ENCODE measurements at regions not wholly inside any gene's neighbourhood (a gene's known extent, or its start where the extent isn't known, plus 50 kb on each side); places are given as distances from the start of the nearest gene placed in this dataset.

- ChIA-PET CTCF (no interaction called here), POLR2A (no interaction called here)
- Mint-ChIP-seq H3K36me3 (ENCODE audit: low read depth) (no peaks in the 10 kb centered on the region), H3K9me3 (no peaks in the 10 kb centered on the region), H3K27me3 (peaks cover 11% of the 10 kb centered on the region), H3K4me3 (no peak overlapping the region), H3K27ac (no peak overlapping the region), H3K4me1 (no peaks in the 10 kb centered on the region)
- no peak for TF ChIP-seq CTCF (IDR thresholded peaks at IDR 0.05)
- intact Hi-C loops (cut with micrococcal nuclease): no loop called here
- DNase-seq (no peak), ATAC-seq (ENCODE audit: low read depth) (no peak)
Observed at GRCh38 chr5:154587123-154588026, 109.3 kb upstream of the HAND1 start.

- CTCF ChIA-PET: no interaction called here
- ATAC-seq (ENCODE audit: low read depth): no peak
Observed at GRCh38 chr5:154583671-154584177, 105.7 kb upstream of the HAND1 start.

GRCh38 chr5:154580422-154580821 is 102.4 kb upstream of the HAND1 start:
- peaks cover 10% of the 10 kb centered on the region for H3K27me3 Mint-ChIP-seq
- intact Hi-C loops (cut with micrococcal nuclease): no loop called here
- no peak for DNase-seq
- peaks cover 7% of the 10 kb centered on the region for H3K4me1 Mint-ChIP-seq
- H3K36me3 Mint-ChIP-seq (ENCODE audit: low read depth): no peaks in the 10 kb centered on the region
- no peak for TF ChIP-seq CTCF (IDR thresholded peaks at IDR 0.05)
- H3K4me3 Mint-ChIP-seq: no peak overlapping the region
- ATAC-seq (ENCODE audit: low read depth): no peak
- ChIA-PET CTCF (no interaction called here), POLR2A (no interaction called here)
- H3K27ac Mint-ChIP-seq: no peak overlapping the region
- no peaks in the 10 kb centered on the region for H3K9me3 Mint-ChIP-seq

More at GRCh38 chr5:154583671-154584177, 105.7 kb upstream of the HAND1 start:
- TF ChIP-seq CTCF (IDR thresholded peaks at IDR 0.05): no peak
- H3K4me3 Mint-ChIP-seq: no peak overlapping the region
- POLR2A ChIA-PET: no interaction called here
- no peak for DNase-seq
- intact Hi-C loops (cut with micrococcal nuclease): no loop called here
- no peaks in the 10 kb centered on the region for H3K9me3 Mint-ChIP-seq
- no peak overlapping the region for H3K27ac Mint-ChIP-seq
- no peaks in the 10 kb centered on the region for H3K4me1 Mint-ChIP-seq
- H3K27me3 Mint-ChIP-seq: peaks cover 13% of the 10 kb centered on the region
- no peaks in the 10 kb centered on the region for H3K36me3 Mint-ChIP-seq (ENCODE audit: low read depth)

- intact Hi-C loops (cut with micrococcal nuclease): no loop called here
- ATAC-seq (ENCODE audit: low read depth) (no peak), DNase-seq (no peak)
- TF ChIP-seq CTCF (IDR thresholded peaks at IDR 0.05): no peak
- no peaks in the 10 kb centered on the region for H3K9me3 Mint-ChIP-seq
- H3K36me3 Mint-ChIP-seq (ENCODE audit: low read depth): no peaks in the 10 kb centered on the region
- H3K4me3 Mint-ChIP-seq: no peak overlapping the region
- ChIA-PET POLR2A (no interaction called here), CTCF (no interaction called here)
- H3K27ac Mint-ChIP-seq: no peak overlapping the region
- H3K4me1 Mint-ChIP-seq: peaks cover 9% of the 10 kb centered on the region
- peaks cover 5% of the 10 kb centered on the region for H3K27me3 Mint-ChIP-seq
Observed at GRCh38 chr5:154577416-154577815, 99.4 kb upstream of the HAND1 start.

- Mint-ChIP-seq H3K36me3 (ENCODE audit: low read depth) (no peaks in the 10 kb centered on the region), H3K27ac (no peak overlapping the region), H3K4me1 (peaks cover 9% of the 10 kb centered on the region), H3K4me3 (no peak overlapping the region), H3K27me3 (peaks cover 5% of the 10 kb centered on the region), H3K9me3 (no peaks in the 10 kb centered on the region)
- ATAC-seq (ENCODE audit: low read depth): no peak
- intact Hi-C loops (cut with micrococcal nuclease): loop anchor here (1.0 kb wide), 2 partner anchors 109 to 504 kb away; no protein-coding TSS in a partner anchor
- TF ChIP-seq CTCF (IDR thresholded peaks at IDR 0.05): no peak
- DNase-seq: no peak
- POLR2A ChIA-PET: no interaction called here
- CTCF ChIA-PET: interaction anchor here (1.9 kb wide), 1 partner anchor 110 kb away, joined by 6 read pairs; no protein-coding TSS in a partner anchor
Observed at GRCh38 chr5:154576429-154576806, 98.4 kb upstream of the HAND1 start.

Data from activated B cell treated with CpG ODN at 0.5 μM for 24 hours (primary cell).